ENCODE measurements at regions not wholly inside any gene's neighbourhood (a gene's known extent, or its start where the extent isn't known, plus 50 kb on each side); places are given as distances from the start of the nearest gene placed in this dataset.

DNA sequence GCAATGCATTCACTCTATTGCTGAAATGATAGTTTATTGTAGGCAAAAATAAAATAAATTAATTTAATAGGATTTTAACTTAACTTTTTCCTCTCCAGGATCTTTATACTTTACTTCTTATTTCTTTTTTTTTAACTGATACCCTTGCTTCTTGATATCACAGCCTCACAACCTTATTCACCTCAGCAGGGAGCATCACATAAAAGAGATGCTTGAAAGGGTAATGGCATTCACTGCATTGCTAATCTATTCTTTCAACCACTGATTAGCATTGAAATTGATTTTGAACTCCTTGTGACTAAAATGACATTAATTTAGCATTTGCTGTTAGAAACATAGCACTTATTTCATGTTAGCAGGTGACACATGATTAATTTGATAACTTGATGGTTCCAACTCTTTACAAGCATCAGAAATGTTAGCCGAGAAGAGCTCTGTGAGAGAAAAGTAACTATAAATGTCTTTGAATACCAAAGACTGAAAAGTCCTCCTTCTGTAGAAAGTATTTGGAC is 689.5 kb upstream of the MGAT4C start:
- TF ChIP-seq EZH2 (IDR thresholded peaks at IDR 0.05; ENCODE audit: insufficient read depth, low read length): no peak
- TF ChIP-seq, protein P1, sequence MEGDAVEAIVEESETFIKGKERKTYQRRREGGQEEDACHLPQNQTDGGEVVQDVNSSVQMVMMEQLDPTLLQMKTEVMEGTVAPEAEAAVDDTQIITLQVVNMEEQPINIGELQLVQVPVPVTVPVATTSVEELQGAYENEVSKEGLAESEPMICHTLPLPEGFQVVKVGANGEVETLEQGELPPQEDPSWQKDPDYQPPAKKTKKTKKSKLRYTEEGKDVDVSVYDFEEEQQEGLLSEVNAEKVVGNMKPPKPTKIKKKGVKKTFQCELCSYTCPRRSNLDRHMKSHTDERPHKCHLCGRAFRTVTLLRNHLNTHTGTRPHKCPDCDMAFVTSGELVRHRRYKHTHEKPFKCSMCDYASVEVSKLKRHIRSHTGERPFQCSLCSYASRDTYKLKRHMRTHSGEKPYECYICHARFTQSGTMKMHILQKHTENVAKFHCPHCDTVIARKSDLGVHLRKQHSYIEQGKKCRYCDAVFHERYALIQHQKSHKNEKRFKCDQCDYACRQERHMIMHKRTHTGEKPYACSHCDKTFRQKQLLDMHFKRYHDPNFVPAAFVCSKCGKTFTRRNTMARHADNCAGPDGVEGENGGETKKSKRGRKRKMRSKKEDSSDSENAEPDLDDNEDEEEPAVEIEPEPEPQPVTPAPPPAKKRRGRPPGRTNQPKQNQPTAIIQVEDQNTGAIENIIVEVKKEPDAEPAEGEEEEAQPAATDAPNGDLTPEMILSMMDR (IDR thresholded peaks at IDR 0.05; ENCODE audit: insufficient read depth, low read depth, low read length): no peak

All from astrocyte (in vitro differentiated cells and primary cell).